ENCODE measurements at regions not wholly inside any gene's neighbourhood (a gene's known extent, or its start where the extent isn't known, plus 50 kb on each side); places are given as distances from the start of the nearest gene placed in this dataset.
"Not testable (repeated sequence)": the region's sequence is repeated elsewhere in the genome, so short reads cannot be mapped to it uniquely, and the experiment has no call there.

DNA sequence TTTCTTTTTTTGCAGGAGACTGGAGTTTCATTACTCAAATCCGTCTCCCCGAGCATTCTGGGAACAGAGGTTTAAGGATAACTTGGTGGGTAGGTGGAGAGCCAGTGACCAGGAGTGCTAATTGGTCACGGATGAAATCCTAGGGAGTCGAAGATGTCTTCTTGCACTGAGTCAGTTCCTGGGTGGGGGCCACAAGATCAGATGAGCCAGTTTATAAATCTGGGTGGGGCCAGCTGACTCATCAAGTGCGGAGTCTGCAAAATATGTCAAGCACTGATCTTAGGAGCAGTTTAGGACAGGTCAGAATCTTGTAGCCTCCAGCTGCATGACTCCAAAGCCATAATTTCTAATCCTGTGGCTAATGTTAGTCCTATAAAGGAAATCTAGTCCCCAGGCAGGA is 741.3 kb downstream of the PCDH7 start:
- WGBS, 2 donors, result 92 to 98% methylated on average over 5 of the region's 5 CpGs
- Histone ChIP-seq H3K4me1 (no peaks in the 10 kb centered on the region), H3K9me3 (no peaks in the 10 kb centered on the region), H3K4me3 (no peak overlapping the region), H3K27ac (no peak overlapping the region), H3K27me3 (no peaks in the 10 kb centered on the region), H3K36me3 (no peaks in the 10 kb centered on the region)
- no peak for DNase-seq
- TF ChIP-seq, protein P1, sequence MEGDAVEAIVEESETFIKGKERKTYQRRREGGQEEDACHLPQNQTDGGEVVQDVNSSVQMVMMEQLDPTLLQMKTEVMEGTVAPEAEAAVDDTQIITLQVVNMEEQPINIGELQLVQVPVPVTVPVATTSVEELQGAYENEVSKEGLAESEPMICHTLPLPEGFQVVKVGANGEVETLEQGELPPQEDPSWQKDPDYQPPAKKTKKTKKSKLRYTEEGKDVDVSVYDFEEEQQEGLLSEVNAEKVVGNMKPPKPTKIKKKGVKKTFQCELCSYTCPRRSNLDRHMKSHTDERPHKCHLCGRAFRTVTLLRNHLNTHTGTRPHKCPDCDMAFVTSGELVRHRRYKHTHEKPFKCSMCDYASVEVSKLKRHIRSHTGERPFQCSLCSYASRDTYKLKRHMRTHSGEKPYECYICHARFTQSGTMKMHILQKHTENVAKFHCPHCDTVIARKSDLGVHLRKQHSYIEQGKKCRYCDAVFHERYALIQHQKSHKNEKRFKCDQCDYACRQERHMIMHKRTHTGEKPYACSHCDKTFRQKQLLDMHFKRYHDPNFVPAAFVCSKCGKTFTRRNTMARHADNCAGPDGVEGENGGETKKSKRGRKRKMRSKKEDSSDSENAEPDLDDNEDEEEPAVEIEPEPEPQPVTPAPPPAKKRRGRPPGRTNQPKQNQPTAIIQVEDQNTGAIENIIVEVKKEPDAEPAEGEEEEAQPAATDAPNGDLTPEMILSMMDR (IDR thresholded peaks at IDR 0.05), result no peak
- TF ChIP-seq POLR2A (IDR thresholded peaks at IDR 0.05) (no peak), EP300 (IDR thresholded peaks at IDR 0.05) (no peak), POLR2AphosphoS5 (IDR thresholded peaks at IDR 0.05) (no peak)
- ATAC-seq (ENCODE audit: low FRiP score in 2 of 2), result no peak

DNA sequence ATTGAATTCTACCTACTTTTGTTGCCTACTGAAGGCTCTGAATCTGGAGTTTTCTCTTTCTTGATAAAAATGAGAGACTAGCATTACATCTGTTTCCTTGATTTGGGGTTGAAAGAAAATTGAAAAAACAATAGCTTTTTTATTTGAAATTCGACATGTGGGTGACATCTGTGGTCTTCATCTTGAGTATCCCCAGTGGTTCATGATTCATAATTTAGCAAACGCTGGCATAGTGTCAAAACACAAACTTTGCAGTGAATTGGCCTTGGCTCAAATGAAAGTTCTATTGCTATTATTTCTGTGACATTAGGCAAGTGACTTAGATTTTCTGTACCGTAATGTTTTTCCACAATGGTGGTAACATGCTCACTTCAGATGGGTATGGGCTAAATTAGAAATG is 747.6 kb downstream of the PCDH7 start:
- Histone ChIP-seq H3K9me3 (no peaks in the 10 kb centered on the region), H3K4me3 (no peak overlapping the region), H3K36me3 (no peaks in the 10 kb centered on the region), H3K27me3 (no peaks in the 10 kb centered on the region), H3K4me1 (no peaks in the 10 kb centered on the region), H3K27ac (no peak overlapping the region)
- DNase-seq, result no peak
- ATAC-seq (ENCODE audit: low FRiP score in 2 of 2), result no peak
- no peak for TF ChIP-seq EP300 (IDR thresholded peaks at IDR 0.05)
- TF ChIP-seq POLR2A (IDR thresholded peaks at IDR 0.05), result no peak
- TF ChIP-seq, protein P1 (IDR thresholded peaks at IDR 0.05), result no peak
- TF ChIP-seq POLR2AphosphoS5 (IDR thresholded peaks at IDR 0.05), result no peak
- 78 to 80% methylated on average over 3 of the region's 3 CpGs for WGBS, 2 donors

DNA sequence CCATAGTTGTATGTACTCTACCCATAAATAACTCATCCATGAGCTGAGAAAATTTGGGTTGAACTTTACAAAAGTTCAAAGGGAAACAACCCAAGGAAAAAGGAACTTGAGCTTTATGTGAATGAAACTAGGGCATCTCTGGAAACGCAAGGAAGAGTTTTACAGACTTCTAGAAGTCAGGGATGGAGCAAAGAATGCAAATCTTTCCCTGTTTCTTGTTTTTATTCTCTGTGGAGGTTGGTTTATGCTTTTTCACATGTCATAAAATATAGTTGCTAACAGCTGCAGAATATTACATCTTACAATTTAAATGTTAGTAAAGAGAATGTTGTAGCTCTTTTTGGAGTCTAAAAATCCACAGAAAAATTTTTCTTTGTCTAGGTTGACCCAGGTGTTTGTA is 754.1 kb downstream of the PCDH7 start:
- ATAC-seq (ENCODE audit: low FRiP score in 2 of 2) (no peak), DNase-seq (no peak)
- H3K36me3 ChIP-seq, result no peaks in the 10 kb centered on the region
- H3K9me3 ChIP-seq, result peaks cover 0 to 3% (median 0%) of the 10 kb centered on the region in 4 donors
- no peaks in the 10 kb centered on the region for H3K27me3 ChIP-seq
- TF ChIP-seq EP300 (IDR thresholded peaks at IDR 0.05) (no peak), POLR2AphosphoS5 (IDR thresholded peaks at IDR 0.05) (no peak), POLR2A (IDR thresholded peaks at IDR 0.05) (no peak)
- TF ChIP-seq, protein P1 (IDR thresholded peaks at IDR 0.05), result no peak
- H3K4me3 ChIP-seq, result no peak overlapping the region
- no peak overlapping the region for H3K27ac ChIP-seq
- no peaks in the 10 kb centered on the region for H3K4me1 ChIP-seq
- 59 to 60% methylated on average over 1 of the region's 1 CpG for WGBS, 2 donors

- Histone ChIP-seq H3K27ac (no peak overlapping the region), H3K27me3 (no peaks in the 10 kb centered on the region), H3K4me3 (no peak overlapping the region), H3K4me1 (no peaks in the 10 kb centered on the region), H3K9me3 (no peaks in the 10 kb centered on the region), H3K36me3 (no peaks in the 10 kb centered on the region)
- no peak for ATAC-seq (ENCODE audit: low FRiP score in 2 of 2)
- DNase-seq, result no peak
- WGBS, 2 donors, result 86 to 100% methylated on average over 1 of the region's 1 CpG
- TF ChIP-seq POLR2A (IDR thresholded peaks at IDR 0.05) (no peak), POLR2AphosphoS5 (IDR thresholded peaks at IDR 0.05) (no peak), EP300 (IDR thresholded peaks at IDR 0.05) (no peak)
- TF ChIP-seq, protein P1 (IDR thresholded peaks at IDR 0.05), result no peak
These were observed 762.5 kb downstream of the PCDH7 start for GRCh38 chr4:31482691-31483090.

GRCh38 chr4:31499216-31499615 is 779.0 kb downstream of the PCDH7 start:
- ATAC-seq (ENCODE audit: low FRiP score in 2 of 2); H3K27ac ChIP-seq; H3K9me3 ChIP-seq; H3K4me1 ChIP-seq; H3K27me3 ChIP-seq; H3K36me3 ChIP-seq; H3K4me3 ChIP-seq; DNase-seq: not testable (repeated sequence)
- 81 to 85% methylated on average over 3 of the region's 3 CpGs for WGBS, 2 donors
